NCI-H2171 (cell line): ENCODE measurements at regions not wholly inside any gene's neighbourhood (a gene's known extent, or its start where the extent isn't known, plus 50 kb on each side); places are given as distances from the start of the nearest gene placed in this dataset.

ENCODE experiments used
- DNase-seq: peaks from one replicate; lab custom pipeline; 2025; lab: John Stamatoyannopoulos, UW

DNA sequence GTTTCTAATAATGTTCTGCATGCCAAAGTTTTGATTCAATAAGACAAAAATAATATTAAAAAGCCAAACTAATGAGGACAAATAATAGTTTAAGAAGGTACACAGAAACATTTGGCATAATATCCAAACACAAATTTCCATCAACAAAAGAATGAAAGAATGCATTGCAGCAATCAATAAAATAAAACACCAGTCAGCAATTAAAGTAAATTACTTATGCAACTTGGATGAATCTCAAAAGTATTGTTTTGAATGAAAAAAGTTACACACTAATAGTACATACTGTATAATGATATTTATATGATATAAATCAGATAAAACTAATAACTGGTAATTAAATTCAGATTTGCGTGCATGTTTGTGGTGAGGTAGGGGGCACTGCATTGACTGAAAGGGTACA is 285.5 kb upstream of the PCDH10 start:
- no peak for DNase-seq

DNA sequence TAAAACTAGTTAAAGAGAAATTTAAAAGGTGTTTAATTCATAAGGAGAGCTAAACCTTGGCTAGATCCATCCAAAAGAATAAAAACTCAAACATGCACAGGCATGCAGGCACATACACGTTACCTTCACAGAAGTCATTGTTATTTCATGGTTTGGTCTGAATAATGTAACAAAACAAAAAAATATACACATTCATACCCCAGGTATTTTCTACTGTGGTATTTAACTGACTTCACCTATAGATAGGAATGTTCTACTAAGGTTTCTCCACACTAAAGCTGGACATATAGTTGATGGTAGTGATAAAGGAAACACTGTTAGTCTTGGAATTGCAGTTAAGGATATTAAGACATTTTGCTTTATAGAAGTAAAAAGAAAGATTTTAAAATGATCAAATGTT is 283.6 kb upstream of the PCDH10 start:
- no peak for DNase-seq

DNA sequence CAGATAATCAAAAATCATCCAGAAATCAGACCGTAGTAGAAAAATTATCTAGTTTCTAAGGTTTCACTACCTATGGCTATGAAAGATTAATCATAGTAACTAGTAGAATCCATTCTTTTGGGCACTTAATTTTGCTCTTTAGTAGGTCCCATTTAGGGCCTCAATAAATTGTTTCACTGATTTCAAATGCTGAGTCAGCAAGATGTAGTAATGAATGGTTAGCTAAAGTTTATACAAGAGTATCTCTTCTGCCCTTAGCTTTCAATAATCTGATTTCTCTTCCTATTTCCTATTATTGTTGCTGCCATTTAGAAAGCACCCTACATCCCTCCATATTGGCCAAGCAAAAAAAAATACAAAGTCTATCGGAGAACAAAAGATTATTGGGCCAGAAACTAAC is 283.2 kb upstream of the PCDH10 start:
- no peak for DNase-seq

DNA sequence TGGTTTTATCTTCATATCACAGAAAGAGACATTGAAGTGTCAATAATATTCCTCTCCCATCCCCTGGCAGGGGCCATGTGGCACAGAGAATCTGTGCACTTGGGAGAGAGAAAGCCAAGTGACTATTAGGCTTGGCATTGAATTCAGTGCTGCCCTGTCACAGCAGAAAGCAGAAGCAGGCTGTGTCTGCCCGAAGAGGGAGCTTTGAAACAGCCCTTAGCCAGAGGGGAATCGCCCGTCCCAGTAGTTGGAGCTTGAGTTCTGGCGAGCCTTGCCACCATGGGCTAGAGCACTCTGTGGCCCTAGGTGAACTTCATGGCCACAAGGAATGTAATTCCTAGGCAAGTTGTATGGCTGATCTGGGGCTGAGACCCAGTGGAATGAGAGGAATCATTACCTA is 282.5 kb upstream of the PCDH10 start:
- no peak for DNase-seq

DNA sequence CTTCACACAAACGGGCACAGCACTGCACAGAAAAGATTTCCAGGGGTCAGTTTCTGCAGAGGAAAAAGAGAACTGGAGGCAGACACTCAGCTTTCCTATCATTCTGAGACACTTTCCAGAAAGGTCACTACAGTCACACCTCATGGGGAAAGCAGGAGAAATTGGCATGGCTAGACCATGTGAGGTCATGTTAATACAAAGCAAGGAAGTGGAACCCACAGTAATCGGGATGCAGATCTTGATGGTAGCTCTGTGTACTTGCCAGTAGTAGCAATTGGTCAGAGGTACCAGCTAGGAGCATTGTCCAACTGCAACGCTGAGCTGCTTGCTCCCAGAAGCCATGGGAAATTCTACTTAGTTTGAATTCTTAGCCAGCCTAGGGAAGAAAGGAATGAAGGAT is 255.3 kb upstream of the PCDH10 start:
- DNase-seq: no peak

DNA sequence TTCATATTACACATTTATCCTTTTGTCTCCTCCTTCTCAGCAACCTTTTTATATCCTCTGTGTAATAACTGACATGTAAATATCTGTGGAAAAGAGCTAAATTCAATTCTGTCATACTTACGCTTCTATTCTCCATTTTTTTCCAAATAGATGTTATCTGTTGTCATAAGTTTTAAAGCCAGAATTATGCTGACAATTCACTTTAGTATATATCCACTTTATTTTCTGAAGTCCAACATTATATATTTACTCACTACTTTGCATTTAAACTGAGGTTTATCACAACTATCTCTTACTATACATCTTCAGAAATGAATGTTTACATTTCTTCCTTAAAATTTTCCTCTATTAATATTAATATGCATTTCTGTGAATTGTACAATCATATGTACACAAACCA is 247.9 kb upstream of the PCDH10 start:
- no peak for DNase-seq

DNA sequence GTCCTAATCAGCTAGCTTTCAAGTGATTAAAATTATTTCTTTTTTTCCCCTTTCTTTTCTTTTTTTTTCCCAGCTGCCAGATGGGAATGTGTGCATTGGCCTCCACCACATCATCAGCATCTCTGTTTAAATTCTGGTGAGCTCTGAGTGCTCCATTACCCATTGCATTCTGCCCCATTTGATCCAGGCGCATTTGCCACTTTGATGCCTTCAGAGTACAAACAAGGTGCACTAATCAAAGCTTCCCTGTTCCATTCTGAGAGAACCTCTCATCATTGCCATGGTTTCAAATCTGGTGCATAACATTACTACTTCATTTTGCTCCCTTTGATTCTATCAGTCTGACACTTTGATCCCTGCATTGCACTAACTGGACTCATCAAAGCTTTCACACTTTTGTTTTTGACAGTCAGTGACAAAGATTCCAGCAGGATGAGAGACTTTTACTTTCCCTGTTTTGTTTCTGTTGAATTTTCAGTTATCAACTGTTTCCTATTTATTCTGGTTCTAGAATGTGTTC is 238.8 kb upstream of the PCDH10 start:
- peak; percentile 44 for DNase-seq

DNA sequence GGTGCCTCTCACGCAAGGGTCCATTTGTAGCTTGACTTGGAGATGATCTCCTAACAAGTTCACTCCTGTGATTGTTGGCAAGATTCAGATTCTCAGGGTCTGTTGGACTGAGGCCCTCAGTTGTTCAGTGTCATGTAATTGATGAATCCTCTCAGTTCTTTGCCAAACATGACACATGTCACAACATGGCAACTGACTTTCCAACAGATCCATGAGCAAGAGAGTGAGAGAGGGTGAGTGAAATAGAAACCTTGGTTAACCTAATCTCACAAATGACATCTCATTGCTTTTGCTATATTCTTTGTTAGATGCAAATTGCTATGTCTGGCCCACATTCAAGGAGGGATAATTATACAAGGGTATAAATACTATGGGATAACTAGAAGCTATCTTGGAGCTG is 231.0 kb upstream of the PCDH10 start:
- DNase-seq: no peak

DNA sequence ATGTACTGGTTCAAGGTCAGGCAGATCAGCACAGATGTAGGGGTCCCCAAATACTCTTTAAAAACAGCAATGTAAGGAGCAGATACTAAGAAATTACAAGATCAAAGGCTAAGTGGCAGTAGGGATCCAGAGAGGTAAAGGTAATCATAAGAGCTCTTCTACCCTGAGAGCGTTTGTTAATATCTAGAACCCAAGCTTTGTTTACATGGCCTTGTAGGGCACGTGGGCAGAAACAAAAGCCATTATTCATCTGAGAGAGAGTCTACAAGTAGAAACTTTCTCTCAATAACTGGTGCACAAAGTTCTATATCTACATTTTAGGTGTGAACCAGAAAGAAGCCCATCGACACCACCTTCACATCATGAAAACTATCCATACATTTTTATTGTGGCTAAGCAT is 225.6 kb upstream of the PCDH10 start:
- no peak for DNase-seq

DNA sequence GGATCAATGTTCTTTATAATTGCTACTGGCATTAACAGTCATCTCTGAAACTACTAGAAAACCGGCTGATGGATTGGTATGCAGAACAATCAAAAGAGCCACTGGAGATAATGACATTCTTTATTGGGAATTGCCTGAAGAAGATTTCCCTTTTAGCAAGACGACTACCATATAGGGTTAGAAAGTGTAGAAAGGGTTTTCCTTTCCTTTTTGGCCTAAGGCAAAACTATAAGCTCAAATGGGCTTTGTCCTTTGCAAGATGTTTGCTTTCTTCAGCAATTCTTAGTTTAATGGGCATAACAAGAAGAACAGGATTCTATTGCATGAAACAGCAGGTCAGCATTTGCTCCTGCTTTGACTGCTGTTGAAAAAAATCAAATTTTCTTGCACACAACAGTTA is 214.2 kb upstream of the PCDH10 start:
- DNase-seq: no peak

DNA sequence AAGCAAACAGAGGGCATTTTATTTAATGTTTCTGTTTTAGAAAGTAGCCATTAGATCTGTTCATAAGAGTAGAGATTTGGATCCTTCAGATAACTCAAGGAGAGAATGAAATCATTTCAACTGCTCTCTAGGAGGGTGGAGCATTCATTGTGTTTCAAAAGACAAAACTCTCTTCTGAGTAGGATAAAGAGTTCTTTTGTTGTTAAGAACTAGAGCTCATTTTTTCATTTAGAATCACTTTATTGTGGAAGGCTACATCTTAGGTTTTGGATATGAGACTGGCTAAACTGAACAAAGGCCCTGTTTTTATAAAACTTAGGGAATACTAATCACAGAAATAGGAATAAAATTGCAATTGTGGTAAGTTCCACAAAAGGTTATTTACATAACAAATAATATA is 193.9 kb upstream of the PCDH10 start:
- DNase-seq: no peak

DNA sequence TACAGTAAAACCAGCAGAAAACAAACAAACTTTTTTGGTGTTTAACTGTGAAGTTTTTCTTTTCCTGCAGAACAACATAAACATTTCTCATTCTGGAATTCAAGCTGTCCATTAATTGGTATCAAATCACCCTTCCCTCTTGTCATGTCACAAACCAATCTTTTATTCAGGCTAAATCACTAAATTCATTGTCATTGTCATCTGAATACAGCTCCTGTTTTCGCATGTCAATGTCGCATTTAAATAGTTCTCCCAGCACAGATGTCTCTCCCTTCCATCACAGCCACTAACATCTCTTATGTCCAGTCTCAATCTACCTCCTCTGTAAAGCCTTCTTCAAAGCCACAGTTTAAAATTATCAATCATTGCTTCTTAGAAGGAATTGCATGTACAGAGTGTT is 192.1 kb upstream of the PCDH10 start:
- no peak for DNase-seq

DNA sequence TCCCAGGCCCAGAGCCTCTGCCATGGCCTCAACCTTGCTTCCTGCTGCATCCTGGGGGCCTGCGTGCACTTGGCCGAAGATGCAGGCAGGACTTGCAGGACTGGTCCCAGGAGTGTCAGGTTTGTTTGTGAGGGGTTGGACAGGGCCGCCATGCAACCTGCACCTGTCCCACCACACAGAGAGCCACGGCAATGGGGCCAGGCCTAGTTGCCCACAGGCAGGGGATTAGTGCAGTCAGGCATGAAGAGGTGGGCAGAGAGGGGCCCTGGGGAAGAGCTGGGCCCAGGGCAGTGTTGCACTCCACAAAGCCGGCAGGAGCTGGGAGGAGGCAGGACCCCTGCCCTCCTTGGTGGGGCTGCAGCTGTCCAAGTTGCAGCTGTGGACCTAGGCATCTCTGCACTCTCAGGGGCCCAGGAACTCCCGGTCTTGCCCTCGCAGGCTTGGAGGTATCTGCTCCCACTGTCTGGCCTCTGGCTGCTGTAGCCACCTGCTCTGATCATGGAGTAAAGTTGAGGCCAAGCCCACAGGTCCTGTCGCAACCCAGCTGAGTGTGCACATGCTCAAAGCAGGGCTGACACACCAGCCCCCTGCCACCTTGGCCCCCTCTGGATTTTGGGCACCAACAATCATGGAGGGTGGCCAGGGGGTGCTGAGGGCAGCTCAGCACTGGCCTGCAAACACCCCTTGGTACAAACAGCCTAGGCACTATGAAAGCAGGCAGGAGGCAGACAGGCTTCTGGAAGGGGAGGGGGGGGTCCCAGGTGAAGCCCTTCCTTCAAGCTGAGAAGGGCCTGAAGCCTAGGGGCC is 190.4 kb upstream of the PCDH10 start:
- DNase-seq: no peak

DNA sequence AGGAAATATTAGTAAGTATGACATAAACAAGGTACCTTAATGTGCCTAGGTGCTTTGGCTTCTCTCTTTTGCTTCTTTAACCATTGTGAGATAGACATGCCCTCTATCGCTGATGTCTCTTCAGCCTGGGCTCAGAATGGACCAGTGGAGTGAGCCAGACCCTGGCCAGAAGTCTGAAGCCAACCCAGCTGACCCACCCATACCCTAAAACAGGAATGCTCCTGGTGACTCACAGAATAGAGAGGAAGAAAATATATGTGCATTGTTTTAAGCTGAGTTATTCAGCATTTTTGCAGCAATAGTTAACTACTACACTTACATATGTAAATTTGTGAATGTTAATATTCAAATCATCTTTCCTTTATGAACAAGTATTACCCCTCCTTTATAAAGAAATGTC is 167.5 kb upstream of the PCDH10 start:
- no peak for DNase-seq

DNA sequence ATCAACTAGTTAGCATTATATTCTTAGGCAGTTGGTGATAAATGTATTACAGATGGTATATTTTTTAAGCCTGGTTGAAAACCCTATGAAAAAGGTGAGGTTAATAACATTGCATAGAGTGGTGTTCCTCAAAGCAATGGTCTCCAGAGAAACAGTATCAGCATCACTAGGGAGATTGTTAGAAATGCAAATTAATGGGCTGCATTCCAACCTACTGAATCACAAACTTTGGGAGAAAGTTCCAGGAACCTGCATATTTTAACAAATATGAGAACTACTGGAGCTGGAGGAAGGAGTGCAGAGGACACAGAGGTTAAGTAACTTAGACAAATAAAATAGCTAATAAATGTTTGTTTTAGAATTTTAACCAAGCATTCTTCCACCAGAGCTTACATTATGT is 166.9 kb upstream of the PCDH10 start:
- DNase-seq: no peak

DNA sequence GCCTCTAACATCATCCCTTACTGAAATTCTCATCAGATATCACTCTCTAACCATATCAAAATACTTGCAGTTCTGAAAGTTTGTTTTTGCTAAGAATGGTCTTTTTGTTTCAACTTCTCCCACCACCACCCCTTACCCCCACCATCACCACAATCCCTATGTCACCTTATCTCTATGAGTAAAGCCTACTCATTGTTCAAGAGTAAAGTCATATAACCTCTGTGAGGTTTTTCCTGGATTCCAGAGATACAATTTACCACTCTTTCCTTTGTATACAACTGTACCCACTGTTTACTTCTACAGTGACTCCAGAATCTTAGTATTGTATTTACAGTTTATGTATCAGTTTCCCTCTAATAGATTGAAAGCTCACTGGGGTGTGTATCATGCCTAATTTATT is 158.0 kb upstream of the PCDH10 start:
- no peak for DNase-seq

DNA sequence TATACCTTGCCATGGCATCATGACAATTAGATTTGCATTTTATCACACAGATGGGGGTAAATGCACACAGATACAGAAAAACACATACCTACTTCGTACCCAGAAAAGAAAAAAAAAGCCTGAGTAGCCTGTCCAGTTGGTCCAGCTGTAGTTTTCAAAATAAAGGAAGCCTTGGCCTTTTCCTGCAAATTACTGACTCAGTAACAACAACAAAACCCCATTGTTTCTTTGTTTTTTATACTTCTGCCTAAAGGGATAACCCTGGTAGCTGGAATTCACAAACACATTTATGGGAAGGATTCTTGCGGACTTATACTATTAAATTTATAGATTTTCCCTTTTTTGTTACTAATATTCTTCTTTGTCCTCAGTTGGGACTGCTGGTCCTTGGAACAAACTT is 156.4 kb upstream of the PCDH10 start:
- no peak for DNase-seq

DNA sequence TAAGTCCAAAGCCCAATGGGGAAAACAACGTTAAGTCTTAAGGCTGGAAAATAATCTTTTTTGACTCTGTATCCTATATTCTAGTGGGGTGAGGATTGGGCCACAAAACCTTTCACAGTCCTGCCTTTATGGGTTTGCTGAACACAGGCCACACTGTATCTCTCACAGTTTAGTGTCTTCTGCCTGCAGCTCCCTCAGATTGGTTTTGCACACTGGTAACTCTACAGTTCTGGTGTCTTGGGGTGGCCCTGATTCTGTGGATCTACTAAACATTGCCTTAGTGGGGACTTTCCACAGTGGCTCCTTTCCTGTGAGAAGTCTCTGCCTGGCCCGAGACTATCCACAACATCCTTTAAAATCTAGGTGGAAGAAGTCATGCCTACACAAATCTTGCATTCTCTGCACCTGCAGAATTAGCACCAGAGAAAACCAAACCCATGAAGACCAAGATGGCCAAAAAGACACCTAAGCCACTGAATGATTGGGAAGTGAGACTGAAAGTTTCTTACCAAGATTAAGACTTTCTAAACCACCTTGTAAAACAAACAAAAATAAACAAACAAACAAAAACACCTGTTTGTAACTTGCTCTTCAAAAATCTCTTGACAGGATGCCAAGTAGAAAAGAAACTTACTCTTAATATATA is 150.4 kb upstream of the PCDH10 start:
- DNase-seq: no peak

DNA sequence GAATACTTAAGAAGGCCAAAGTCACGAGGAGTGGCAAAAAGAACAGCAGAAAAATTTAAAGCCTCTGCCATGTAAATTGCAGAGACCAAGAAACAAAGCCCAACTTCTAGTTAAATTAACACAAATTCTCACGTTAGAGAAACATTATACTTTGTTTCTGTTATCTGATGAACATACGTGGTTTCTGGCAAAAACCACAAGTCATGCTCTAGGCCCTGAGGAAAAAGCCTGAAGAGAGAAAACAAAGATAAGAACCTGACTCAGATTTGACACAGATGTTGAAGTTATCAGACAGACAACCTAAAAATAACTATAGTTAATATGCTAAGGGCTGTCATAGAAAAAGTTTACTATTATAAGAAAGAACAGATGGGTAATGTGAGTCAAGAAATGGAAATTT is 149.1 kb upstream of the PCDH10 start:
- DNase-seq: no peak

DNA sequence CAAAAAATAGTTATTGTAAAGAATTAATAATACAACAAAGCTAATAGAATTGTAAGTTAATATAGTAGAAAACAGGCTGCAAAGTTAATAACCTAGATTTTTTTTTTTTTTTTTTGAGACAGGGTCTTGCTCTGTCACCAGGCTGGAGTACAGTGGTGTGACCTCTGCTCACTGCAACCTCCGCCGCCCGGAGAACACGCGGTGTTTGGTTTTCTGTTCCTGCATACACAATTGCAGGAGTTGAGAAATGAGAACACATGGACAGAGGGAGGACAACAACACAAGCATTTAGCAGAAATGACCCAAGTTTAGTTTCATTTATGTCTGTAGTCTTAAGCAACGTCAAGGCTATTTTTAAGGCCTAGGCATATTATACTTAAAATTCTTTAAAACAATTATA is 145.9 kb upstream of the PCDH10 start:
- DNase-seq: no peak

DNA sequence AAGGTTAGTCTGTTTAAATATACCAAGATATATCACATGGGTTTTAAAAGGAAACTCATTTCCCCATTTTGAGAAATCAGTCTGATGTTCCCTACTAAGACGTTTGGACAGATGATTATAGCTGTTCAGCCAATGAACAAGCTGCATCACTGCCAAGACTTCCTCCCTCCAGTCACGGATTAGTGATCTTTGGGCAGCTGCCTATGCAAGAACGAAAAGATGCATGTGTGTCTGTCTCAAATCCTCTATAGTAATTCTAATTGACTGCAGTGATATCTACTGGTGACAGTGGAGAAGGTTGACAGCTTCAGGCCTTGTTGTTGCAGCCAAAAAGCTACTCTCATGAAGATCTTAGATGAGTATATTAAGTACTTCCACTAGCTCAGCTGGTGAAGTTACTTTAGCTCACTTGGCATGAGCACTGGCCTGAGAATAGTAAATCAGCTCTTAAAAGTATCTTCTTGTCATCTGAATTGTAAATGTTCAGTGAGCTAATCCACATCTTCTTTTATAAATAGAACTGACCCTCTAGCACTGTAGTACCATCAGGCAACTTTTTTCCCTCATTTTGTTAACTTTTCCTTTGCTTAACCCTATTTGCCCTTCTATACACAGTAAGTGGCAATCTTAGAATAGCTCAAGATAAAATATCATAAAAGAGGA is 134.5 kb upstream of the PCDH10 start:
- no peak for DNase-seq

DNA sequence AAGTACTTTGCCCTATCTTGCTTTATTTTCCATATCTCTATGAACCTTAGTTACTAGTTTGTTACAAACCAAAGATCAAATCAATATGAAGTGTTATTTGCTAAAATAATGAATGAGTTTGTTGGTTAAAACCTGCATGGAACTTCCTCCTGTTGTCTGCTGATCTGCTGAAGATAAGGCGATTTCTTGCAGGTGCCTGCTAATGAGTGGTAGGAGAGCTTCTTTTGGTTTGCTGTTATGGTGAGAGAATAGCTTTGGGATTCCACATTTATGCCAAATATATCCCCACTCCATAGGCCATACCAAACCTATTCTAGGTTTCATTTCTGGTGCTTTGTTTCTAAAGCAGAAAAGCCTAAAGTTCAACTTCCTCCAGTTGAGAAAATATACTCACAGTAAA is 103.8 kb upstream of the PCDH10 start:
- DNase-seq: no peak

DNA sequence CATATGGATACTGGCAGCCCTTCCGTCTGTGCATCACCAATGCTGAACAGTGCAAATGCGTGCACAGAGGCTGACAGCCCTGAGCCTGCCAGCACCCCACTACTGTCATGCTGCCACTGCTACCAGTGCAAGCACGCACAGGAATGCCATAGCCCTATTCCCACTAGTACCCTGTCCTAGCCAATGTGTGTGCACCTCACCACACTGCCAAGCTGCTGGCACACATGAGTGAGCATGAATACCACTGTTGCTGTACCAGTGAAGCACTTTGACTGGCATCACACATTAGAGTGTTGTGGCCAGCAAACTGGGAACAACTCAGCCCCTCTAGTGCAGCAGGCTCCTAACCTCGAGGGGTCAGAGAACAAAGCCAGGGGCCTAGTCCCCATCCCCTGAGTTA is 102.9 kb upstream of the PCDH10 start:
- DNase-seq: no peak
